Sciatic nerve (tissue), 2 donors: ENCODE measurements at regions not wholly inside any gene's neighbourhood (a gene's known extent, or its start where the extent isn't known, plus 50 kb on each side); places are given as distances from the start of the nearest gene placed in this dataset.

Experiments
- ATAC-seq: fragments of 200-7000 bp; cut with Tn5 transposase; one replicate; pipeline ENCODE4 v1.9.1; 2020; ENCODE audit warnings: mild to moderate bottlenecking, moderate library complexity
- DNase-seq: peaks from one replicate; pipeline ENCODE4 v3.0.0-alpha.2; 2020; ENCODE audit warnings: low spot score
- intact Hi-C: fragments of 100-400 bp; cut with DNase I; formaldehyde crosslinking; loops from one replicate; pipeline ENCODE4 v1.14.2; 2022
- donor health status: DM: no; HTN: no; CAD: no.
- donor health status: DM: no; HTN: no; CAD: no.

DNA sequence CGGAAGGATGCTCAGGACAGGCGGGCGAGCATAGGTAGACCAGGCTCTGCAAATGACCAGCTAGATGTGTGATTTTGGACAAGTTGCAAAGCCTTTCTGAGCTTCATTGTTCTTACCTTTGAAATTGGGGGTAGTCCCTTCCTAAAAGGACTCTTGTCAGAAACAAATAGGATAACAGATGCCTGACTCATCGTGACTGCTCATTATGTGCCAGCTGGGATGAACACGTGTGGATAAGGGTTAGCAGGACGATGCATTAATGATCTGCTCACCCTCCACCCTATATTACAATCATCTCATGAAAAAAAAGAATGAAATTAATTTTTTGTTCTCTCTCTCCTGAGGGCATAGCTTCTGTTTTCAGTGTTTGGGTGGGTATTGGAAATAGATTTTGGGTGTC, 223.4 kb downstream of the NR2F2 start:
- intact Hi-C loops, result no loop called here
- DNase-seq, result no peak
- ATAC-seq, result no peak

DNA sequence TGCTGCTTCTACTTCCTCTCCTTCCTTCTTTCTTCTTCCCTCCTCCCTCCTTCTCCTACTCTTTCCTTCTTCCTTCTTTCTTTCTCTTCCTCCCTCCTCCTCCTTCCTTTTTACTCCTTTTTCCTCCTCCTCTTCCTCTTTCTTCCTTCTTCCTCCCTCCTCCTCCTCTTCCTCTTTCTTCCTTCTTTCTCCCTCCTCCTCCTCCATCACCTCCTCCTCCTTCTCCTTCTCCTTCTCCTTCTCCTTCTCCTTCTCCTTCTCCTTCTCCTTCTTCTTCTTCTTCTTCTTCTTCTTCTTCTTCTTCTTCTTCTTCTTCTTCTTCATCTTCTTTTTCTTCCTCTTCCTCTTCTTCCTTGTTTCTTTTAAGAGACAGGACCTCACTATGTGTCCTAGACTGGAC, 224.0 kb downstream of the NR2F2 start:
- intact Hi-C loops, result no loop called here
- DNase-seq (no peak), ATAC-seq (no peak)

DNA sequence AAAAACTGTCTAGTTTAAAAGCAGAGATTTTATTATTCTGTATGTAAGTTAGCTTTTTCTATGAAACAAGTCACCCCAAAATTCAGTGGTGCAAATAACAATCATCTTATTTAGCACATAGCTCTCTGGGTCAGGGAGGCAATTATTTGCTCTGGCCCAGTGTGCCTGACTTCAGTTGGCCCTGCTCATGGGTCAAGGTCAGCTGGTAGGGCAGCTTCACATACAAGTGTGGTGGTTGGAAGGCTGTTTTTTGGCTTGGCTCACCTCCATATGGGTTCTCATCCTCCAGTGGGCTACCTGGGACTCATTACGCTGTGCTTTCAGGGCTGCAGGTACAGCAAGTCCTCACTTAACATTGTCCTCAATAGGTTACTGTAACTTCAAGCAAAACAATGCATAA, 228.6 kb downstream of the NR2F2 start:
- ATAC-seq, result no peak
- intact Hi-C loops, result no loop called here
- no peak for DNase-seq

DNA sequence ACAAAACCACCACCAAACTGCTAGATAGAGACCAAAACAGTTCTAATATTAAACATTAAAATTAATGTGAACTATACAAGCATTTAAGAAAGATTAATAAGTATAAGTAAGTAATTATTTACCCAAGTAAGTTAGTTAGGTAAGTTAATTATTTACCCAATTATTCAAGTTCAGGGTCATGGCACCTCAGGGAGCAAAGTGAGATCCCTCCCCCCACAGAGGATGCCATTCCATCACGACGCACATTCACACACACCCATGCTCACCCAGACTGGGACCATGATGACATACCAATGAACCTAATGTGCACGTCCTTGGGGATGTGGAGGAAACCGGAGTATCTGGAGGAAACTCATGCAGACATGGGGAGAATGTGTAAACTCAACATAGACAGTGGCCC, 229.1 kb downstream of the NR2F2 start:
- intact Hi-C loops, result no loop called here
- ATAC-seq, result no peak
- no peak for DNase-seq

DNA sequence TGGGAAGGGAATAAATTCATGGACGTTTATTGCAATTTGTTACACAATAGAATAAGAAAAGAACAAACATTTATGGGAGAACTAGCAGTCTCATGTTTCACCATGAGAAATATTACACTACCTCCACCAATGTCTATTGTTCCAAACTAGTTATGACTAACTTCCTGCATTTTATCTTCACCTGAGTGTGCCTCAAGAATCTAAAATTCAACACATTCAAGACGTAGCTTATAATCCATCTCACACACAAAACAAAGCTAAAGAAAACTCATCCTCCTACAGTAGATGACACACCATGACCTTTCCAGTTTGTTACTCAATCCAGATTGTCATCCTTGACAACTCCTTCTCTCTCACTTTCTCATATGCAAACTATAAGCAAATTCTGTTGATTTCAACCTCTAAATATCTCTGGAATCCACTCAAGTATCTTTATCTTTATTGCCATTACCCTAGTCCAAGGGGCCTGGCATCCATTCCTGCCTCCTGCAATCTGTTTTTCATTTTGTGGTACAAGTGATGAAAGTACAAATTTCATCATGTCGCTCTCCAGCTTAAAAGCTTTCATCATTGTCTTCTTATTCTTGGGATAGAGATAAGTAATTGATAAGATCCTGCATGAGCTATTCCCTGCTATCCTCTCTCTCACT, 229.9 kb downstream of the NR2F2 start:
- ATAC-seq (no peak), DNase-seq (no peak)
- intact Hi-C loops, result no loop called here

DNA sequence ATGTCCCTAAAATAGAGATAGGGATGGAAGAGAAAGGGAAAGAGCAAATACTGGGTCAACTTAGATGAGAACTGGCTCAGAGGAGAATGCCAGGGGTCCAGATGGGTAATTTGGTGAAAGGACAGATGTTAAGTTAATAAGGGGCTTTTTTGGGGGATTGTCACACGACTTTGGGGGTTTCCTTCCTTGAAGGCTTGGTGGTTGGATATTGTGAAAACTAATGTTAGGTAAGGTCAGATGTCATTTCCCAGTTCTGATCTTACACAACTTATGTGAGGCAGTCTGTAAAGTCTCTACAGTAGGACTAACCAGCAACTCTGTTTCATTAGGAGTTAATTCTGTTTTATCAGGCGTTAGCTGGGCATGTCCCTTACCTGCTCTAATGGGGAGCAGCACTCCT, 231.1 kb downstream of the NR2F2 start:
- no peak for DNase-seq
- ATAC-seq, result no peak
- intact Hi-C loops, result no loop called here

DNA sequence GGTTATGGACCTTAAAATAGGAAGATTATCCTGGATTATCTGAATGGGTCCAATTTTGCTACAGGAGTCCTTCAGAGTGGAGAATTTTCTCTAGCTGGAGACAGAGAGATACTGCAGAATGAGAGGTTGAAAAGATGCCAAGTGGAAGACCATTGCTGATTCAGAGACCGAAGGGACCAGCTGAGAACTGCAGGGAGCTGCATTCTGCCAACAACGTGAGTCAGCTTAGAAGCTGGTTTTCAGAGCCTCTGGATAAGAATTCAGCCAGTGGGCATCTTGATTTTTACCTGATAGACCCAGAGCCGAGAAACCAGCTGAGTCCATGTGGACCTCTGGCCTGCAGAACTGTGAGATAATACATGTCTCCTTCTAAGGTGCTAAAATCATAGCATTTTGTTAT, 234.0 kb downstream of the NR2F2 start:
- no peak for DNase-seq
- no peak for ATAC-seq
- intact Hi-C loops, result no loop called here

DNA sequence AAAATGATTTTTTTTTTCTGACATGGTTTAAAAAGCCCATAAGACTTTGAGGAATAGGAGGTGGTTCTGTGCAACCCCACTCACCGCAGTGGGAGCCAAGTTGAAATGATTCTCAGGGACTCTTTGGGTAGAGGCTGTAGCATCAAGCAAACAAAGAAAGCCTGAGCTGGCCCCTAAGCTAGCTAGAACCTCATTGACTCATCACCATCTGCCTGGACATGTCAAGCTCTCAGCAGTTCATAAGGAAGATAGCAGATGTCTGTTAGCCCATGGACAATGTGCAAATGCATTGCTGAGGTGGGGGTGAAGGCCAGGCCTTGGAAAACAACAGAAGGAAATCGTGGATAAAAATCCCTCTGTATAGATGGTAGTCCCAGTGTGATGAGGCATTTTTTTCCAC, 234.8 kb downstream of the NR2F2 start:
- ATAC-seq, result no peak
- intact Hi-C loops, result no loop called here
- no peak for DNase-seq

DNA sequence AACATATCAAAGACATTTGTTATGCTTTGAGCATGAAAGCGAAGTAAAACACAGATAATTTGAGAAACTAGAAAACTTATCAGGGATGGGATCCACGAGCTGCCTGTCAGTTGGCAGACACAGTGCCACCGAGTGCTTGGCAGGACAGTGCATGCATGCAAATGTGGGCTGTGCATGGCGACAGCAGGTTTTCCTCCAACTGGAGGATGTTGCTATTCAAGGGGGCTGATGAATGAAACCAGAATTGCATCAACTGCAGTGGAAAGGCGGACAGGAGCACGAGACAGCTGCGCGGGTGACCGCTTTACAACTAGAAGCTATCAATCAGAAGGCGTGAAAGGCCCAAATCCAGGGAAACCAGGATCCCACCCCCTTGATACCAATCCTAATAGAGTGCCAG, 244.3 kb downstream of the NR2F2 start:
- intact Hi-C loops, result no loop called here
- DNase-seq (no peak), ATAC-seq (no peak)

DNA sequence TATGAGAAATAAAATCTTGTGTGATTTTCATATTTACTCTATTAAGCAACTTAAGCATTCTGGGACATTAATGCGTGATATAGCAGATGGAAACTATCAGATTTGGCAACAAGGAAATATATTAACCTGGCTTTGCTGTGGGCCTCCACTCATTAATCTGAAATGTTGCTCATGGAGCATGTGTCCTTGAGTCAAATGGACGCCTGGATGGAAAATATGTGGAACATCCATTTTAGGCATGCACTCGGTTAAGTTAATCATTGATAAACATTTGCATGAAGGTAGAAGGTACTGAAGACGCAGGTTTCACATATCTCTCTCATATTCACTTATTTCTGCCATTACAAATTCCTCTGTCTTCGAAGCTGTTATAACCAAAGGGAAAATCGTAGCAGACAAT, 246.1 kb downstream of the NR2F2 start:
- DNase-seq (no peak), ATAC-seq (no peak)
- intact Hi-C loops, result no loop called here

DNA sequence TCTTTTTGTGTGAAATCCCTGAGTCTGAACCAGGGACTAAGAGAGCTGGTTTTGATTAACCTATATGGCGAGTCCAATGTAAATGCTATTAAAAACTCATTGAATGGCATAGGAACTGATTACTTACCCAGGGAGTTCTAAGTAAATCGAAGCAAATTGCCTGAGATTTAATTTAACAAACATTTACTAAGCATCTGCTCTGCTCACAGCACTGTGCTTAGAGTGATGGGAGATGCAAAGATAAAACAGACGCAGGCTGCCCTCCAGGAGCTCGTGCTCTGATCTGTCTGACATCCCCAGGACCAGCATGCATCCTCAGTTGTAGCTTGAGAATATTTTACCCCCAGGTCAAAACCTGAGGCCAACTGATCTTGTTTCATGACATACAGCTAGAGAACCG, 247.9 kb downstream of the NR2F2 start:
- intact Hi-C loops, result no loop called here
- no peak for DNase-seq
- ATAC-seq, result no peak

DNA sequence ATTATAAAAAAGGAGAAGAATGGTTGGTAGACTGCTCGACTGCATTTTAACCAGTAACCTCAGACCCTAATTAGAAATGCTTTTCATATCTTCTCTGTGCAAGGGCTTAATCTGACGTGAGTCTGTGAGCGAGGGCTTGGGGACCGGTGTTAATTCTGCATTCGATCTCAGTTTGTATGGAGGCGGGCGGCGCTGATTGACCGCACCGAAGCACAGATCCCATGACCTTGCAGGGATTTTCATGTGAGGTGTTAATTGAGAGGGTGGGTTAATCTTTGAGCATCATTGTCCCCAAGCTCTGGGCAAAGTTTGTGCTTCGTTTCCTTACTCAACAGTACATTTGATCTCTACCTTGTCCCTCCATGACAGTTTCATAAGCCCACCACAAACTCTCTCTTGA, 250.9 kb downstream of the NR2F2 start:
- DNase-seq (no peak), ATAC-seq (no peak)
- intact Hi-C loops, result loop anchor here (10.0 kb wide), 1 partner anchor 227 kb away; no protein-coding TSS in a partner anchor

DNA sequence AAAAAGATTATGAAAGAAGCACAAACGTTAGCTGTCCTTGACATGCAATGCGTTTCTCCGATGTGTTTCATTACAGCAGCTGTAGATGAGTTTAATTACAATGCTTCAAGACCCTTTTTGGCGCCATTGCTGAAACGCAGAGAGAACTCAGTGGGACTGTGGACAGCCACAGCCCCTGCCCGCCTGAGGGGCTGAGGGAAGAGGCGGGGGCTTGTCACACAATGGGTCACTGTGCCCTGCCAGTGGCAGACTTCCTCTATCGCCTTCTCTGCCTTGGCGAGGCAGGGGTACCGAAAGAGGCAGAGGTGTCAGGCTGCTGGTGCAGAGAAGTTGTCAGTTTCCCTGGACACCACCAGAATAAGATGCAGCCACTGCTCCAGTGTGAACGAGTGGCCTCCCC, 252.0 kb downstream of the NR2F2 start:
- ATAC-seq, result no peak
- no peak for DNase-seq
- intact Hi-C loops, result loop anchor here (10.0 kb wide), 1 partner anchor 228 kb away; no protein-coding TSS in a partner anchor

DNA sequence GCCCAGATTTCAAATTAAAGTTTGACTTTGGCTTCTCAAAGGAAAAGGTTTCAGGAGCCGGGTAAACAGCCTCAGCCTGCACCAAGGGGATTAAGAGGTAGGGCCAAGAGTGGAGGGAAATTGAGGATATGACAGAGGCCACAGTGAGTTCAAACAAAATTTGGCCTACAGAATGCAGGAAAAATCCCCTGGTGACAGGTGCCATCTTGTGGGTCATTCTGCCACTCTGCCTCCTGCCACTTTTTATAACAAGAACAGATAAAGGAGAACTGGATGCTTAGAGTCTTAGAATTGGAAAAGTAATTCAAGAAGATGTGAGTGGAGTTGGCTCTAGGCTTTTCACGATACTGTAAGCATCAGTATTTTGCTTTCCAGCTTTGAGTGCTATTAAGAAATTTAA, 253.2 kb downstream of the NR2F2 start:
- intact Hi-C loops, result loop anchor here (10.0 kb wide), 1 partner anchor 229 kb away; no protein-coding TSS in a partner anchor

DNA sequence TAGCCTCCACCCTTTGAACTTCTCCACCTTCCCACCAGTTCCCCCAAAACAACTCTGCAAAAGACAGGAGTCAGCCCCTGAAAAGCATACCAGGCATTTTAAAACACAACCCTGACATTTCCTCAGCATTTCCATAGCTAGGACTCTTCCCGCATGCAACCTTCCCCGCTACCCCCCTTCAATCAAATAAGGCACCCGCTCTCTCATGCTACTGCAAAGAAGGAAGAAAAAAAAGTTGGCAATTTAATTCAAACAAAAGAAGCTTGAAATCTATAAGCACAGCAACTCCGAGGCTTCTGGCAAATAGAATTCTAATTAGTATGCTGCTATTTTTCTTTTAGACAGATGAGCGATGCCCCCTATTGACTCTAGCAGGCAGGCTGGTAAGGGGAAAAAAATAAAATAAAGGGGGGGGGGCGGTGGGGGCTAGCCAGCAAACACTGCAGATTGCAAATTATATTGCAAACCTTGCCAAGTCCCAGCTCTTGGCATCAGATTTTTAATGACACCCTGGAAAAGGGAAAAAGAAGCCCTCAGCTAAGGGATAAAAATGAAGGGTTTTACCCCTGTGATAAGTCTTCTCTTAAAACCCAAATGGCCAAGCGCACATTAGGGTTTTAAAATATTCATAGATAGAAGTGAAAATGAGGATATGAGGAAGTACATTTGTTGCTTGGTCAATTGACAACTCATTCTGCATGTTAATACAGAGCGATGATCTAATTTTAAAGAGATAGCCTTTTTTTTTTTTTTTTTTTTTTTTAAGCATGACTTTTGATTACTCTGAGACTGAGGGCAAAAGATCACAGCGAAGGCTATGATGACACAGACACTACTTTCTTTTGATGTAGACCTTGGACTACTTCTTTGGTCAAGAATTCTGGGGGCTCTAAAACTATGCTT, 255.2 kb downstream of the NR2F2 start:
- DNase-seq, result no peak
- ATAC-seq, result peak; percentile 48
- intact Hi-C loops, result loop anchor here (10.0 kb wide), 1 partner anchor 231 kb away; no protein-coding TSS in a partner anchor

More for the DNA sequence above, 253.2 kb downstream of the NR2F2 start:
- ATAC-seq (no peak), DNase-seq (no peak)

DNA sequence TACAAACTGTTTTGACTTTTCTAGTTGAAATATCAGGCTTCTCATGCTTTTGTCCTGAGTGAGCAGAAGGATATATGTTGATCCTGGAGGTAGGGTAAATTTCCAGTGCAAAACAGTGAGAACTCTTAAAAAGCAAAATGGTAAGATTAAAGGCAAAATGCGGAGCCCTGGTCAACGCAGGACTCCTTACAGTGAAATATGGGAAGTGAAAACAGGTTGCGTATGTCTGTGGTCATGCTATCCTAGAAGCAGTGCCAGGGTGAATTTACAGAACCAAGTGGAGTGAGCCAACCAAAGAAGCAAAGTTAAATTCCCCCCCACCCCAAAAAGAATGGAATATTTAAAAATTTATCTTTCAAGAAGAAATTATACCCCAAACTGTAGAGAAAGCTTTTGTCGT, 256.4 kb downstream of the NR2F2 start:
- DNase-seq (no peak), ATAC-seq (no peak)
- intact Hi-C loops, result loop anchor here (10.0 kb wide), 1 partner anchor 232 kb away; no protein-coding TSS in a partner anchor

DNA sequence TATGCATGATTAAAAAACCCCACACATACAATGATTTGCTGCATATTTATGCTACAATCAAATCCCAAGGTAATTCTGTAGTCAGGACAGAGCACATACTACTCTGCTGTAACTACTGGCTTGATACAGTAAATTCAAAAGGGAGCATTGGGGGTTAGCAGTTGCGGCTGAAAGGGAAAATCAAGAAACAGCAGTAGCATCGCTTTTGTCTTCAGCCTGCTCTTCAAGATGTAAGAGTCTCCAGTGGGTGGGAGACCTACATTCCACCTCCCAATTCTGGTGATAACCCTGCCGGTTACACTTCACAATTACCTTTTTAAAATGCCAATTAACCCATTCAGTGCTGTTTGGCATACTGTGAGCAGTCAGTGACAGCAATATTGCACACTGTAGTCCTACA, 259.4 kb downstream of the NR2F2 start:
- no peak for ATAC-seq

DNA sequence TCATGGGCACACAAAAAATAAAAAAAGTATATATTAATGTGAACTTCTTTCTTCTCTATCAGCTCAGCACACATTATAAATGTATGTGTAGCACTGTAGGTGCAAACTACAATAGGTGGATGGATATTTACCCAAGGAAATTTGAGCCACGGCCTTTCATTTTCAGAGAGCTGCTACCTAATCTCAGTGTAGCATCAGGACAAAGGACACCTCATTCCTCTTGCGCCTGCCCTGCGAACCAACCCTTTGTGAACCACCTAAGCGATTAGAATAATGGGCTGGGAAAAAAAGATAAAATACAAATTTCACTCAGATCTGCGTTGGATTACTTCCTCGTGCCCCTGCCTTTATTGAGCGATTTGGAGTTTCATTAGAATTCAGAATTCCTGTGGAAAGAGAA, 263.2 kb downstream of the NR2F2 start:
- ATAC-seq (no peak), DNase-seq (no peak)
- intact Hi-C loops, result no loop called here

More for the DNA sequence above, 259.4 kb downstream of the NR2F2 start:
- intact Hi-C loops, result loop anchor here (2.0 to 10.0 kb wide), 2 partner anchors 79 to 235 kb away; no protein-coding TSS in a partner anchor
- DNase-seq, result no peak

DNA sequence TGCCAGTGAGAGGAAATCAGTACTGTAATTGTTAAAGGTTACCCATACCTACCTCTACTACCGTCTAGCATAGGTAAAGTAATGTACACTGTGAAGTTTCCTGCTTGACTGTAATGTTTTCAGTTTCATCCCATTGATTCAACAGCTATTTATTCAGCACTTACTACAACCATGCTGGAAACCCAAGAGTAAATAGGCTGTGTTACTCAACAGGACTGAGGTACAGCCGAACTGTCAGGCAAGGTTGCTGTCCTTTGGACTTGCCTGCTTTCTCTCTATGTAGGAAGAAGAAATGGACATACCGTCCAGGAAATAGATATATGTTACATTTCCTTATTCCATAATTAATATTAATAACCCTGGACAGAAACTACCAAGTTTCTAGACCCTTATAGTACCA, 265.5 kb downstream of the NR2F2 start:
- intact Hi-C loops, result no loop called here
- no peak for DNase-seq
- no peak for ATAC-seq

DNA sequence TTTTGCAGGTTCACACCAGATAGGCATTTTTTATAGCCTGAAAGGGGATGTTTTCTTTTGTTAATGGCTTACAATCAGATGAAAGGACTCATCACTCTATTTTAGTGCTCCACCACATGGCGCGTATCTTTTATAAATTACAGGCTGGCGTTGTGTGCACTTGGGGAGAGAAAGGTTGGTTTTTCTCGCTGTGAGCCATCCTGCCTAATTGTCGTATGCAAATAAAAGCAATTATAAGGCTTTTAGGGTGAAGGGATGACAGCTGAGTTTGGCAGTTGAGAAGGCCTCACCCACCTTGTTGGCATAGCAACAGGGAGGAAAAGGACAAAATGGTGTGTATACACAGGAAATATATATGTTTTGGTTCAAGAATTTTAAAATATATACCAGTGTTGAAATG, 268.0 kb downstream of the NR2F2 start:
- ATAC-seq, result no peak
- intact Hi-C loops, result no loop called here
- DNase-seq, result no peak
